ENCODE measurements at regions not wholly inside any gene's neighbourhood (a gene's known extent, or its start where the extent isn't known, plus 50 kb on each side); places are given as distances from the start of the nearest gene placed in this dataset.
"Not testable (repeated sequence)": the region's sequence is repeated elsewhere in the genome, so short reads cannot be mapped to it uniquely, and the experiment has no call there.

DNA sequence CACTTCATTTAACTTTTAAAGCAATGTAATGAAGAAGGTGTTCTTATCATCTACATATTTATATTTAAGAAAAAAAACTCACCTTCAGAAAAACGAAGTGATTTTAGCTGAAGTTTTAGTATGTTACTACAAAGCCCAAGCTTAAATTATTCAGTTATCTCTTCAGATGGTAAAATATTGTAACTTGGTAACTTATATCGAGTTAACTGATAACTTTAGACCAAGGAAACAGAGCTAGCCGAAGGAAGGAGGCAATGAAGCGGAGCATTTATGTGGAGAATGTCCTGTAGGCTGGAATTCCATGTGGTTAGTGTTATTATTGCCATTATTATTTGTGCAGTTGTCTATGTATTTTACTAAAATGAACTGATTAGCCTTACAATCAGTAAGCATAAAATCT, 1102.1 kb upstream of the LCORL start:
- DNase-seq, result no peak

GRCh38 chr4:19119904-19120560, 1098.5 kb upstream of the LCORL start:
- DNase-seq, result no peak

- DNase-seq, result no peak
Observed at GRCh38 chr4:19117022-19117421, 1095.5 kb upstream of the LCORL start.

DNA sequence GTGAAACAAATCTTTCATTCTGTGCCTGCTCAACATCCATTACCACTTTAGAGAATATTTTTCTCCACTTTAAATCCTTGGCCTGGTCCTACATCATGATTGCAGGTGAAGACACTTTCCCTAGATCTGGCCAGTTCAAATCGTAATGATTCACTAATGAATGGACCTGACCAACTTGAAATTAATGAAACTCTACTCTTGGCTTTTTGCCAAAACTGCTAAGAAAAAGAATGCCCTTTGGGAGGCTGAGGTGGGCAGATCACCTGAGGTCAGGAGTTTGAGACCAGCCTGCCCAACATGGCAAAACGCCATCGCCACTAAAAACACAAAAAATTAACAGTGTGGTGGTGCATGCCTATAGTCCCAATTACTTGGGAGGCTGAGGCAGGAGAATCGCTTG, 1082.6 kb upstream of the LCORL start:
- no peak for DNase-seq

- no peak for DNase-seq
Observed at GRCh38 chr4:19095491-19096046, 1074.0 kb upstream of the LCORL start.

DNA sequence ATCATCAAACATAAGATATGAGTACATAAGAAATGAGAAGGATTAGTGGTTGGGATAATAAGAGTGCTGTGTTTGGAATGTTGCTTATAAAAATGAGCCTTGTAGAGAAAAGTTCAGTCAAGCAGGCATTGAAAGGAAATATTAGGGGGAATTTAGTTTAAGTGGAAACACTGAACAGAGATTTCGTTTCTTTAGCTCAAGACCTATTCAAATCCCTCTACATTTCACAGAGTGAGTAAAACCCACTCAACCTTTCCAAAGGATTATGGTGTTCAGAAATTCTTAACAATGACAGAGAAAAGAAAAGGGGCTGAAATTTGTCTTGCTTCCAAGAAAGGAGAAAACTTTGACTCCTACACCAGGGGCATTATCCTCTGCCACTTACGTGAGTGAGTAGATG, 1072.4 kb upstream of the LCORL start:
- no peak for DNase-seq

DNA sequence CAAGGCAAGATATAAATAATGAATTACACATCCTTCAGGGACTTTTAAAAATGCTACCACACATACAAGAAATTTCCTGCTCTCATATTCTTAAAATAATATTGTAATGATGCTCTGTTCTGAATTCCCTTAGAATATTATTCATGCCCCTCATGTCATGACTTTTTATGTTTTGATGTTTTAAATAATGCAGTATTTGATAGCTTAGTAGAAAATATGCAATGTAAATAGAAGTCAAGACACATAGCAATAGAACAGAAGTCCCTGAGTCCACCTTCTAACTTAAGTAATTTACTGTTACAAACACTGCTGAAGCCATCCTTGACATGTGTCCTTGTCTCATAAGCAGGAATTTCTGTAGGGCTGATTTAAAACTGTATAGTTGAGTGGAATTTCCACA, 1071.2 kb upstream of the LCORL start:
- DNase-seq, result no peak

- DNase-seq, result no peak
Observed at GRCh38 chr4:19074036-19074435, 1052.5 kb upstream of the LCORL start.

DNA sequence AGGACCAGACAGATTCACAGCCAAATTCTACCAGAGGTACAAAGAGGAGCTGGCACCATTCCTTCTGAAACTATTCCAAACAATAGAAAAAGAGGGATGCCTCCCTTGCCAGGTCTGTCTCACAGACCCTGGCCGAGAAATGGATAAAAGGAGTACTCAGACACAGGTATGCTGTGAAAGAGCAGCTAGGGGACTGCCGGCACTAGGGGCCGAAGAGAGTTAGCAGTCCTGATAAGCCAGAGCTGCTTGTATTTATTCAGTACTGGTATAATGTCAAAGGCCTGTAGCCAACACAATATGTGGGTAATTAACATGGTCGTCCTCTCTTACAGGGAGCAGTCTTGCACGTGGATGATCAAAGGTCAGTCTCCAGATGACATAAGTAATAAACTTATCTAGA, 1042.1 kb upstream of the LCORL start:
- DNase-seq, result no peak

- DNase-seq, result no peak
Observed at GRCh38 chr4:19054916-19055315, 1033.4 kb upstream of the LCORL start.

DNA sequence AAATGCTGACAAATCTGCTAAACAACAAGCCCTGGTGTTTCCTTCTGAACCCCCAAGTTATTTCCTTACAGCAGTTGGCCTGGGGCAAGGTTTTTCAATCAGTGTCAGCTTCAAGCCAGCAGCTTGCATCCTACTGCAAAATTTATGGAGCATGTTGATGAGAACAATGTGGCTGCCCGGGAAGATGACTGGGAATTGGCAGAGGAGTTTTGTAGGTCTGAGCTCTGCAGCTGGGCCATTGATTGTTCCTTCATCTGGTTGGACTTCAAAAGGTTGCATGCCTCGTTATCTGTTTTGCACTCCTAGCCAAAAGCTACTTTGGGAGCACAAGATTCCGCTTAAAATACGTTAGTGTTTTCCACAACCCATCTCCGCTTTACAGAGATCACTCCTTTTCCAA, 1030.3 kb upstream of the LCORL start:
- DNase-seq, result no peak

DNA sequence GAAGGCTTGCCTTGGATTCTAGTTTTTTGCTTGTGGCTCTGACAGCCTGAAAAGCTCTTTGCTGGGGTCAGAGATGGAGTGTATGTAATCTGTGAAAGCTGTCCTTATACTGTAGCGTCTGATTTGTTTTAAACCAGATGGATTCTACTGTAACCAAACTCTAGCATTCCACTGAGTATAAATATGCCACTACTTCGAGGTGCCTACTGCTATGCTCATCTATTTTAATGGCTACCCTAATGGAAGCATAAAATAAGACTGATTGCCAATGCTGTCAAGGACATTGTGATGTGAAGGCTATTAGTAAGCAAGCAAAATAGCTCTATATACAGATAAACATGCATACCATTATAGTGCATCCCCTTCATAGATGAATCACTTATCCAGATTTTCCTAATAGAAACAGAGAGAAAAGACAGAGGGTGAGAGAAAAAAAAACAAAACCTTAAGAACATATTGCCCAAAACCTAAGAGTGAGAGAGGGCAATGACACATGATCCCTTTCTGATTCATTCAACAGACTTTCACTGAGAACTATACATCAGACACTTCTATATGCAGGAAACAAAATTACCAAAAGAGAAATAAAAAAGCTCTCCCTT, 1025.8 kb upstream of the LCORL start:
- DNase-seq, result no peak

DNA sequence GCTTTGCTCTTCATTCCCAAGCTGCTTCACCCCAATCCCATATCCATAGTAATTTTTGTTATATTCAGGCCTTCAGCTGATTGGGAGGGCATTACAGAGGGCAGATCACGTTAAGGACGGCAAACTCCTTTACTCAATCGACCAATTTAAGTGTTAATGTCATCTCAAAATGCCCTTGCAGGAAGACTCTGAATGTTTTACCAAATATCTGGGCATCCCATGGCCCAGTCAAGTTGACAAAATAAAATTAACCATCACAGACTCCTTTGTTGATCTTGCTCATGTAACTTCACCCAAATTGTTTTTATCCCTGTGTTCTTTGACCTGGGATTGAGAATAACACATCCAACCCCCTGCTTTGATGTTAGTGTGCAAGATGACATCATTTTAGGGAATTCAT, 1018.3 kb upstream of the LCORL start:
- DNase-seq, result no peak

DNA sequence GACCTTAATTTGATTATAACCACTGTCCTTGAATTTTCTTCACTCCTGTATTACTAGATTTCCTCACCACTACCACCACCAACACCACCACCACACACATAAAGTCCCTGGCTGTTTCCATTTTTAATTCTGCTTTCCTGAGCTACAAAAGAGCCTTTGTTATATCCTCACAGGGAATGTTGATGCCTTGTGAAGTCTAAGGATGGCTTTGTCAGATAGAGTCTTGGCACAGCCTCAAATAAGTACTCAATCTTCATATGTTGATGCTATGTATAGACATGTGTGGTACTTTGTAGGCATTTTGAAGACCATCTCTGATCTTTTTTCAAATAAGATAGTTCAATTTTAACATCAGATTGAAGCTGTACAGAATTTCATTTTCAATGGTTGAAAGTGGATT, 1016.7 kb upstream of the LCORL start:
- DNase-seq, result no peak

- no peak for DNase-seq
Observed at GRCh38 chr4:19033816-19034733, 1012.5 kb upstream of the LCORL start.

- no peak for DNase-seq
Observed at GRCh38 chr4:19030536-19030935, 1009.0 kb upstream of the LCORL start.

DNA sequence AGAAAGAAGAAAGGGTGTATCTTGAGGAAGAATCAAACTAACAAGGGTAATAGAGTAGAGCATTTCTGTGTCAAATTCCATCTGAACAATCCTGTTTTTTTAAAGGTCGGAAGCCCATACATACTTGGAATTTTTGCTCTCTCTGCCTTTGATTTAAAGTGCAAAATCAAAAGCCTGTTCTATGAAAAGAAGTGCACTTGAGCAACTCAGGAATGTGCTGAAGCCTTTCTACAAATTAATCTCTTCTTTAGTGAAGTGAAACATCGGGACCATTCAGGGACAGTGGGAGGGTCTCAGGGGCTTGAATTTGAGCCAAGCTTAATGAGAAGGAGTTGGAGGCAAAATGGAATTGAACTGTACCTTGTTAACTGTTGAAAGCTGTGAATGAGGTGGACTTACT, 1008.5 kb upstream of the LCORL start:
- DNase-seq, result no peak

GRCh38 chr4:19026281-19026680, 1004.7 kb upstream of the LCORL start:
- no peak for DNase-seq

DNA sequence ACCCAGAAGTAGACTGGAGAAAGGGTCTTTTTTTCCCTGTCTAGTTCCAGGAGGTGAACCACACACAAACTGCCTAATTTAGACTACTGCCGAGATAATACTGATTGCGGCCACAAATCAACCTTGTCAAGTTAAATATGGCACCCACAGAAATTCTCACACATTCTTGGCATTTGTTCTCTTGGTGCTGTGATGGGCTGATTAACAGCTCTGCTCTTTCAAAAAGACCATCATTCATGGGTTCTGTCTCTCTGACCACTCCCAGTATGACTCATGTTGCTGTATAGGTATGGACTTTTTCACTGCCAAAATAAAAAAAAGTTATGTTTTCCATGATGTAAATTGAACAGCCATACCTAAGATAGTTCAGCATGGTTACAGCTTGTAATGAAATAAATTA, 1003.5 kb upstream of the LCORL start:
- no peak for DNase-seq

DNA sequence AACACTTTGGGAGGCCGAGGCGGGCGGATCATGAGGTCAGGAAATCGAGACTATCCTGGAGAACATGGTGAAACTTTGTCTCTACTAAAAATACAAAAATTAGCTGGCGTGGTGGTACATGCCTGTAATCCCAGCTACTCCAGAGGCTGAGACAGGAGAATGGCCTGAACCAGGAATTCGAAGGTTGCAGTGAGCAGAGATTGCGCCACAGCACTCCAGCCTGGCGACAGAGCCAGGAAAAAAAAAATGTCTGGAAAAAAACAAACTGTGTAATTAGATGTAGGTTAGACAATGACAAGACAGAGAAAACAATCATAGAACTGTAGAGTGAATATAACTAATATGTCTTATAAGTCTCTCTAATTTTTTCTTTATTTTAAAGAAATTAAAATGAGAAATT, 1002.5 kb upstream of the LCORL start:
- no peak for DNase-seq

- DNase-seq, result no peak
Observed at GRCh38 chr4:19021617-19022016, 1000.1 kb upstream of the LCORL start.

- DNase-seq, result not testable (repeated sequence)
Observed at GRCh38 chr4:19016550-19016949, 995.0 kb upstream of the LCORL start.

- DNase-seq, result no peak
Observed at GRCh38 chr4:19014594-19014993, 993.0 kb upstream of the LCORL start.

DNA sequence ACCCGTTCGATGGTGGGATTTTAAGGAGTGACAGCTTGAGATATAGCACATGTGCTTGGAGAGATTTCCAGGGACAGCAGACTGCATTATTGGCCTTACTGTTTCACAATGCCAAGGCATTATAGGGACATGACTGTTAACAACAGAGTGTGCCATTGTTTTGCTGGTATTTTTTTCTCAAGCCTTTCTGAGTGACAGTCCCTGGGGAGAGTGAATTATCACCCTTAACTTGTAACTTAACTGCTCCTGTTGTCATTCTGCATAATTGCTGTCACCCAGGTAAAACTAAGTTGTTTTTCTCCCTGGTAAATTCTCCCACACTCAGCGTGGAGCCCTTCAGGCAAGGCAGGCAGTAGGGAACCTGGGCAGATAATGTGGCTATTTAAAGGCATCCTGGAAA, 989.2 kb upstream of the LCORL start:
- DNase-seq, result no peak

Data from NCI-H2171 (cell line).